ENCODE measurements at regions not wholly inside any gene's neighbourhood (a gene's known extent, or its start where the extent isn't known, plus 50 kb on each side); places are given as distances from the start of the nearest gene placed in this dataset.

DNA sequence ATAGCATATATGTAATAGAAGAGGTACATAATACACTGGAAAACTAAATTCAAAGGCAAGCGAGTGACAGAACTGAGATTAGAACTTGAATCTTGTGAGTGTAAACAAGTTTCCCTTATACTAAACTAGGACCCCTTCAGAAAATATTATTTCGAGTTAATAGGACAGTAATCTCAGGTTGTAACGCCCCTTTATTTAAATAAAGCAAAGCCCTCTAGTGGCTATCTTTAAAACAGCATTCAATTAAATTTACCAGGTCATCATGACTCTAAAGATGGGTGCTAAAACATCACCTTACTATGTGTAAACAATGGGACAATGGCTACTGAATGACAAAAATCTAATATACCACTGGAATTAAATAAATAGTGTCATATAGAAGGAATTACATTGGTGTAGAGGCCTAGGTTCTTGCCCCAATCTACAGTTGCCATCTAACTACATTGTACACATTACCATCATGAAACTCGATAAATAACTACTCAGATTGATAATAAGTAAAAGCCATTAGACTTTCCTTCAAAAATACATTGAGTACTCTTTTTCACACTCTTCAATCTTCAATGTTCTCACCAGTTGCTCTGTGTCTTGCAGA is 255.4 kb upstream of the IRAK1BP1 start:
- intact Hi-C loops (cut with DNase I; ENCODE audit: low total_unique reads): no loop called here
- Histone ChIP-seq H3K9me3 (no peaks in the 10 kb centered on the region), H3K4me1 (no peaks in the 10 kb centered on the region), H3K27me3 (no peaks in the 10 kb centered on the region), H3K27ac (no peak overlapping the region), H3K36me3 (no peaks in the 10 kb centered on the region), H3K4me3 (no peak overlapping the region)
- TF ChIP-seq, protein P1, sequence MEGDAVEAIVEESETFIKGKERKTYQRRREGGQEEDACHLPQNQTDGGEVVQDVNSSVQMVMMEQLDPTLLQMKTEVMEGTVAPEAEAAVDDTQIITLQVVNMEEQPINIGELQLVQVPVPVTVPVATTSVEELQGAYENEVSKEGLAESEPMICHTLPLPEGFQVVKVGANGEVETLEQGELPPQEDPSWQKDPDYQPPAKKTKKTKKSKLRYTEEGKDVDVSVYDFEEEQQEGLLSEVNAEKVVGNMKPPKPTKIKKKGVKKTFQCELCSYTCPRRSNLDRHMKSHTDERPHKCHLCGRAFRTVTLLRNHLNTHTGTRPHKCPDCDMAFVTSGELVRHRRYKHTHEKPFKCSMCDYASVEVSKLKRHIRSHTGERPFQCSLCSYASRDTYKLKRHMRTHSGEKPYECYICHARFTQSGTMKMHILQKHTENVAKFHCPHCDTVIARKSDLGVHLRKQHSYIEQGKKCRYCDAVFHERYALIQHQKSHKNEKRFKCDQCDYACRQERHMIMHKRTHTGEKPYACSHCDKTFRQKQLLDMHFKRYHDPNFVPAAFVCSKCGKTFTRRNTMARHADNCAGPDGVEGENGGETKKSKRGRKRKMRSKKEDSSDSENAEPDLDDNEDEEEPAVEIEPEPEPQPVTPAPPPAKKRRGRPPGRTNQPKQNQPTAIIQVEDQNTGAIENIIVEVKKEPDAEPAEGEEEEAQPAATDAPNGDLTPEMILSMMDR (IDR thresholded peaks at IDR 0.05): peak in 3 of 7 experiments; percentile 15 to 42 (median 36)
- no peak for TF ChIP-seq POLR2AphosphoS5 (IDR thresholded peaks at IDR 0.05)
- no peak for TF ChIP-seq POLR2A (IDR thresholded peaks at IDR 0.05)
- WGBS, 5 donors: 51 to 64% (median 53%) methylated on average over 4 of the region's 4 CpGs
- no peak for DNase-seq

DNA sequence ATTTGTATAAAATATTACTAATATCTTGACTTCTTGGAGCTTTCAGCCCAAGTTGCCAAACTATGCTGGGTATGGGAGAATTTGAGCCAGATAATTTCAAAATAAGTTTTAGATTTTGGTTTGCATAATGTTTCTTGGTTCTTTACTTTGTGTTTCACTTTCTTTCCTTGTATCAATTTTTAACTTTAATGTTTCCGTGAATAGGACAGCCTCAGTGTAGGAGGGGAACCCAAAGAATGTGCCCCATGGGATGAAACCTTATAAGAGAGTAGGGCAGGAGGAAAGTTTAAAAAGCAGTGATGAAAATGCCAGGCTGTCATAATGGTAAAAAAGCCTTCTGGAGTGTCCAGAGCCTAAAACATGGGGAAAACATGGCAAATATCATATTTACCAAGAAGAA is 252.4 kb upstream of the IRAK1BP1 start:
- intact Hi-C loops (cut with DNase I; ENCODE audit: low total_unique reads): no loop called here
- Histone ChIP-seq H3K4me3 (no peak overlapping the region), H3K27ac (no peak overlapping the region), H3K36me3 (no peaks in the 10 kb centered on the region), H3K4me1 (no peaks in the 10 kb centered on the region), H3K27me3 (no peaks in the 10 kb centered on the region), H3K9me3 (no peaks in the 10 kb centered on the region)
- TF ChIP-seq POLR2AphosphoS5 (IDR thresholded peaks at IDR 0.05) (no peak), EP300 (IDR thresholded peaks at IDR 0.05) (no peak), POLR2A (IDR thresholded peaks at IDR 0.05) (no peak)
- TF ChIP-seq, protein P1 (IDR thresholded peaks at IDR 0.05): no peak
- 0 to 79% (median 42%) methylated on average over 1 of the region's 1 CpG for WGBS, 5 donors
- DNase-seq: no peak

DNA sequence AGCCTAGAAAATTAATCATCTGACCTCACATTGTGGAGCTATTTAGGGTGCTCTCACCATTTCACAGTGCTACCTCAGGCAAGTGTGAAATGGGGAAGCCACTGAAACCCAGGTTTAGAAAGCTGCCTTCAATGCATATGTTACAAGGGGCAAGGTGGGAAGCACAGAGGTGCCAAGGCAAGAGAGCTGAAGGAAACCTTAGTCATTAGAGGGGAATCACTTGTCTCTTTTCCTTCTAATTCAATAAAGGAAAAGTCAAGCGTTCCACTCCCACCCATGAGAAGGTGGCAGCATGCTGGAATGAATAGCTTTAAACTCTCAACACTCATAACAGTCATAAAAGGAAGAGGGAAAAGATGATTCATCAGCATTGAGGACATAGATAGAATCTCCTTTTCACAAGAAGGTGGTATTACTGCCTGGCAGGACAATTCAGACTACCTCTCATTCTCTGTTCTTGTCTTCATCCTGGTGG is 251.9 kb upstream of the IRAK1BP1 start:
- Histone ChIP-seq H3K9me3 (no peaks in the 10 kb centered on the region), H3K27ac (no peak overlapping the region), H3K4me1 (no peaks in the 10 kb centered on the region), H3K4me3 (no peak overlapping the region), H3K36me3 (no peaks in the 10 kb centered on the region), H3K27me3 (no peaks in the 10 kb centered on the region)
- TF ChIP-seq, protein P1 (IDR thresholded peaks at IDR 0.05): no peak
- TF ChIP-seq POLR2A (IDR thresholded peaks at IDR 0.05): no peak
- TF ChIP-seq POLR2AphosphoS5 (IDR thresholded peaks at IDR 0.05): no peak
- no peak for TF ChIP-seq EP300 (IDR thresholded peaks at IDR 0.05)
- DNase-seq: no peak
- intact Hi-C loops (cut with DNase I; ENCODE audit: low total_unique reads): no loop called here
- WGBS, 5 donors: 68 to 88% (median 81%) methylated on average over 1 of the region's 1 CpG

DNA sequence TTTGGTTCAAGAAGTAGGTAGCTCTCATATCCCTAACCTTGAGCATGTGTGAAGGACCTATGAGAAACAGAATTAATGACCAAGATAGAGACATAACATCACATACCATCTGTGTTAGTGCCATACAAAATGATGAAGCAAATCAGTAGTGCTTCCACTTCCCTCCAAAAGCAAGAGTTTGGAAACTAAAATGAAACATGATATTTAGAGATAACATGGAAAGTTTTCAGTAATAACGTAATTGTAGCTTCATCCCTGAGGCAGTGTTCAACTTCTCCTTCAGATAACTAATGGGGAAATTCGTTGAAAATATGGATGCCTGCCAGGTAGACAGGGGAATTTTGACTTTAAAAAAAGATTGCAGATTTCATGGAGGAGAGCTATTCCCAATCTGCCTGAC is 248.4 kb upstream of the IRAK1BP1 start:
- Histone ChIP-seq H3K36me3 (no peaks in the 10 kb centered on the region), H3K27me3 (no peaks in the 10 kb centered on the region), H3K27ac (no peak overlapping the region), H3K4me1 (no peaks in the 10 kb centered on the region), H3K9me3 (no peaks in the 10 kb centered on the region), H3K4me3 (no peak overlapping the region)
- TF ChIP-seq POLR2A (IDR thresholded peaks at IDR 0.05) (no peak), POLR2AphosphoS5 (IDR thresholded peaks at IDR 0.05) (no peak), EP300 (IDR thresholded peaks at IDR 0.05) (no peak)
- TF ChIP-seq, protein P1 (IDR thresholded peaks at IDR 0.05): no peak
- 30 to 46% (median 43%) methylated on average over 2 of the region's 2 CpGs for WGBS, 5 donors
- intact Hi-C loops (cut with DNase I; ENCODE audit: low total_unique reads): no loop called here
- peak in 1 of 2 donors; percentile 32 for DNase-seq
